ENCODE measurements at regions not wholly inside any gene's neighbourhood (a gene's known extent, or its start where the extent isn't known, plus 50 kb on each side); places are given as distances from the start of the nearest gene placed in this dataset.

DNA sequence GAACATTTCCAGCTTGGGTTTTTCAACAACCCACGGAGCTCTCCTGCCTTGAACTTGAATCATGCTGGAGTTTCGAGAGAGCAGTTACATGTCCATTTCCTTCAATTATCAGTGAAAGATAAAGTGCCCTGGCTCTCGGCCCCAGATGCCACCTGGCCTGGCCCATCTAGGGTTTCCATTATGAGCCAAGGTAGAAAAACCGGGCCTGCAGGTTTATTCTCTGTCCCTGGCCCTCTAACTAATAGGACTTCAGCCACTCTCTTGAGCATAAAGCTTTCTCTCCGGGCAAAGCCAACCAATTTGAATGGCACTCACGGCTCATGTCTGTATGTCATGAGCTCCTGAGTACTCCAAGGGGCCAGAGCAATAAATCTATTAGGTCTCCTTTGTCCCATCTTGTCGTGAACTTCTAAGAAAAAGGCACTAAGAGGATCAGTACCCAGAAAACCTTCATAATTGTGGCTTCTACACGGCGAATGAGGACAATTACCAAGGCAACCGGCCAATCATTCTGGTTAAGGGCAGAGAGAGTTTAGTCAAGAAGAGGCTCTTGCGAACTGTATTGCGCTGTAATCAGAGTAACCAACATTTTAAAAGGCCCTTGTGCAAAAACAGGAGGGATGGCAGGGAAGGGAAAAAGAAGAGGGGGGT is 392.3 kb downstream of the MED13L start:
- H3K4me3 ChIP-seq = no peak overlapping the region
- H3K9me3 ChIP-seq = no peaks in the 10 kb centered on the region
- no peak for ATAC-seq
- TF ChIP-seq POLR2A (IDR thresholded peaks at IDR 0.05) = no peak
- TF ChIP-seq, protein P1, sequence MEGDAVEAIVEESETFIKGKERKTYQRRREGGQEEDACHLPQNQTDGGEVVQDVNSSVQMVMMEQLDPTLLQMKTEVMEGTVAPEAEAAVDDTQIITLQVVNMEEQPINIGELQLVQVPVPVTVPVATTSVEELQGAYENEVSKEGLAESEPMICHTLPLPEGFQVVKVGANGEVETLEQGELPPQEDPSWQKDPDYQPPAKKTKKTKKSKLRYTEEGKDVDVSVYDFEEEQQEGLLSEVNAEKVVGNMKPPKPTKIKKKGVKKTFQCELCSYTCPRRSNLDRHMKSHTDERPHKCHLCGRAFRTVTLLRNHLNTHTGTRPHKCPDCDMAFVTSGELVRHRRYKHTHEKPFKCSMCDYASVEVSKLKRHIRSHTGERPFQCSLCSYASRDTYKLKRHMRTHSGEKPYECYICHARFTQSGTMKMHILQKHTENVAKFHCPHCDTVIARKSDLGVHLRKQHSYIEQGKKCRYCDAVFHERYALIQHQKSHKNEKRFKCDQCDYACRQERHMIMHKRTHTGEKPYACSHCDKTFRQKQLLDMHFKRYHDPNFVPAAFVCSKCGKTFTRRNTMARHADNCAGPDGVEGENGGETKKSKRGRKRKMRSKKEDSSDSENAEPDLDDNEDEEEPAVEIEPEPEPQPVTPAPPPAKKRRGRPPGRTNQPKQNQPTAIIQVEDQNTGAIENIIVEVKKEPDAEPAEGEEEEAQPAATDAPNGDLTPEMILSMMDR (IDR thresholded peaks at IDR 0.05 in 4 of 5, conservative IDR thresholded peaks at IDR 0.05 in 1 of 5) = no peak
- no peaks in the 10 kb centered on the region for H3K36me3 ChIP-seq
- no peak overlapping the region for H3K27ac ChIP-seq
- no peak for DNase-seq
- H3K4me1 ChIP-seq = no peaks in the 10 kb centered on the region
- intact Hi-C loops (cut with DNase I; ENCODE audit: low total_unique reads) (no loop called here), in situ Hi-C loops (cut with MboI; ENCODE audit: low sequenced_read_pairs in 4 of 4) (no loop called here)
- peaks cover 0 to 6% (median 3%) of the 10 kb centered on the region in 3 donors for H3K27me3 ChIP-seq

DNA sequence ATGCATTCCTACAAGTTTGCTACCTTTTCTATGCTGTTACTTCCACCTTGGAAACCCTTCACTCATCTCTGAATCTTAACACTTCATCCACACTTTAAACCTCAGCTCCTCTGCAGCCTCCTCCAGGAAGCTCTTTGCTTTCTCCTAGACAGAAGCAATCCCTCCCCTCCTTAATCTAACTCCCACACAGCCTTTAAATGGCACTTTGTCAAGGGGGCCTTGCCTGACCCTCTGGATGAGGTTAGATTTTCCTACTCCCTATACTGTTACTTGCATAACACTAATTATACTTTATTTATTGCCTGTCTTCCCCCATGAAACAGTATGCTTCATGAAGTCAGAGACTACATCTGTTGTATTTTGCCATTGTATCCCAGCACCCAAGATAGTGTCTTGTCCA is 394.6 kb downstream of the MED13L start:
- Histone ChIP-seq H3K27ac (no peak overlapping the region), H3K27me3 (peaks cover 0 to 6% (median 3%) of the 10 kb centered on the region in 3 donors), H3K4me3 (no peak overlapping the region), H3K9me3 (no peaks in the 10 kb centered on the region), H3K36me3 (no peaks in the 10 kb centered on the region), H3K4me1 (no peaks in the 10 kb centered on the region)
- no peak for TF ChIP-seq POLR2A (IDR thresholded peaks at IDR 0.05)
- TF ChIP-seq, protein P1 (IDR thresholded peaks at IDR 0.05 in 4 of 5, conservative IDR thresholded peaks at IDR 0.05 in 1 of 5) = no peak
- DNase-seq (no peak), ATAC-seq (no peak)
- intact Hi-C loops (cut with DNase I; ENCODE audit: low total_unique reads) = no loop called here
- in situ Hi-C loops (cut with MboI; ENCODE audit: low sequenced_read_pairs in 4 of 4) = no loop called here

DNA sequence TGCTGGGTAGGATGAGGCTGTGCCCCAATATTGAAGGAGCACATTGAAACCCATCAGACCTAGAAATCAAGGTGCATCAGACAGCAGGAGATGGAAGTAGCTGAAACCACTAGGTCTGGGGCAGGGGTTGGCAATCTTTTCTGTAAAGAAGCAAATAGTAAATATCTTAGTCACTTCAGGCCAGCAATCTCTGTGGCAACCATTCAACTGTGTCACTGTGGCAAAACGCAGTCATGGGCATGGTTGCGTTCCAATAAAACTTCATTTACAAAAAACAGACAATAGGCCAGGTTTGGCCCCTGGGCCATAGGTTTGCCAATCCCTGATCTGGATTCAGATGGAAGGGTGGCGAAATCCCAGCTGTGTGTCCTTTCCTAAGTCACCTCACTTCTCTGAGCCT is 397.3 kb downstream of the MED13L start:
- ATAC-seq (no peak), DNase-seq (no peak)
- no peaks in the 10 kb centered on the region for H3K9me3 ChIP-seq
- H3K4me1 ChIP-seq = no peaks in the 10 kb centered on the region
- intact Hi-C loops (cut with DNase I; ENCODE audit: low total_unique reads) = no loop called here
- no peak overlapping the region for H3K4me3 ChIP-seq
- in situ Hi-C loops (cut with MboI; ENCODE audit: low sequenced_read_pairs in 4 of 4) = no loop called here
- no peak overlapping the region for H3K27ac ChIP-seq
- H3K27me3 ChIP-seq = peaks cover 0 to 4% (median 3%) of the 10 kb centered on the region in 3 donors
- H3K36me3 ChIP-seq = no peaks in the 10 kb centered on the region
- TF ChIP-seq, protein P1 (IDR thresholded peaks at IDR 0.05 in 4 of 5, conservative IDR thresholded peaks at IDR 0.05 in 1 of 5) = no peak
- no peak for TF ChIP-seq POLR2A (IDR thresholded peaks at IDR 0.05)

DNA sequence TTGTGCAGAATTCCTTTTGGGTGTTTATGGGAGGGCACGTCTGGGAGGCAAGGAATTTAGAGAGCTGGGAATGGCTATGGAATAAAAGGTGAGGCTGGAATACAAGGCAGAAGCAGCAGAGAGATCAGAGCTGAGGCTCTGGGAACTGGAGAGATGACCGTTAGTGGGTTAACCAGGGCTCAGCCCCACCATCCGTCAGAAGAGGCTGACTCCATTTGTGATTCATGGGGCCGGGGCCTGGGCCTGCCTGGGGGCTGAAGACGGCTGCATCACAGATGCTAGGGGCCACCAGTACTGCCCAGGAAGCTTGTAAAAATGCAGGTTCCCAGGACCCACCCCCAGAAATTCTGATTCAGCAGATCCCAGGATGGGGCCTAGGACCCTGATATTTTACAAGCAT is 398.1 kb downstream of the MED13L start:
- in situ Hi-C loops (cut with MboI; ENCODE audit: low sequenced_read_pairs in 4 of 4) (no loop called here), intact Hi-C loops (cut with DNase I; ENCODE audit: low total_unique reads) (no loop called here)
- DNase-seq (no peak), ATAC-seq (no peak)
- H3K36me3 ChIP-seq = no peaks in the 10 kb centered on the region
- H3K9me3 ChIP-seq = no peaks in the 10 kb centered on the region
- H3K27ac ChIP-seq = no peak overlapping the region
- no peak overlapping the region for H3K4me3 ChIP-seq
- H3K4me1 ChIP-seq = no peaks in the 10 kb centered on the region
- no peak for TF ChIP-seq POLR2A (IDR thresholded peaks at IDR 0.05)
- TF ChIP-seq, protein P1 (IDR thresholded peaks at IDR 0.05 in 4 of 5, conservative IDR thresholded peaks at IDR 0.05 in 1 of 5) = no peak
- H3K27me3 ChIP-seq = peaks cover 0 to 4% (median 3%) of the 10 kb centered on the region in 3 donors

All from gastrocnemius medialis (tissue), 4 donors.